ENCODE measurements at regions not wholly inside any gene's neighbourhood (a gene's known extent, or its start where the extent isn't known, plus 50 kb on each side); places are given as distances from the start of the nearest gene placed in this dataset.

DNA sequence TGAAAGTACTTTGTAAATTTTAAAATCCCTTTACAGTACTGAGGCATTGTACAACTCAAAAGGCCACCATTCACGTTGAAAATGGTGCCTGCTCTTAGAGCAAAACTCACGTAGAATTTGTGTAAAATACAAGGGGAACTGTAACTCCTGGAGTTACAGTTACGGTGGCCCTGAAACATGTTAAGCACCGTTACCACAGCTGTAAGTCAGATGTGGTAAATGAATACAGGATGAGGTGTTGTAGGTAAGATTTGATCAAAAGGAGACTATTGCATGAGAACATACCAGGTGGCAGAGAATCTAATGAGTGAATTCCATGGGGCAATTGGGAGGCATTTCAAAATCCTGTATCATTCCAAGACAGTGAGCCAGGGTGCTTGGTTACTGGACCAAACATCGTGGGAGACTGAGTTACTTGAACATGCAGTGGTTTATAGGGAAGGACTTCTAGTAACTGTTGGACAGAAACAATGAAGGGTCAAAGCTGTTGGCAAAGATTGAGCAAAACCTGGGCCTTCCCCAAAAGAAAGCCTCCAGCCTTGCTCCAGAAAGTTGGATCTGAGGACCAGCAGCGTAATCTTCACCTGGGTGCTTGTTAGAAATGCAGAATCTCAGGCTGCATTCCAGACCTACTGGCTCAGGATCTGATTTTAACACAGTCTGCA lies 535.8 kb upstream of the POU3F3 start:
- TF ChIP-seq CTCF (IDR thresholded peaks at IDR 0.05) (no peak), EP300 (IDR thresholded peaks at IDR 0.05) (no peak), POLR2A (IDR thresholded peaks at IDR 0.05) (no peak), POLR2AphosphoS5 (IDR thresholded peaks at IDR 0.05) (no peak)

All from upper lobe of left lung (tissue), 4 donors.